Brain microvascular endothelial cell (primary cell): ENCODE measurements at regions not wholly inside any gene's neighbourhood (a gene's known extent, or its start where the extent isn't known, plus 50 kb on each side); places are given as distances from the start of the nearest gene placed in this dataset.
"Not testable (repeated sequence)": the region's sequence is repeated elsewhere in the genome, so short reads cannot be mapped to it uniquely, and the experiment has no call there.

Source experiments
- DNase-seq: peaks from one replicate; pipeline ENCODE4 v3.0.0-alpha.2; 2020
- H3K27ac ChIP-seq: fragments of 250-450 bp; sonication (Bioruptor Pico); 2 replicates; pipeline ENCODE4 v1.5.1; 2020; ENCODE audit warnings: mild to moderate bottlenecking, moderate library complexity
- H3K27me3 ChIP-seq: fragments of 250-450 bp; sonication (Bioruptor Pico); replicated peaks from 2 replicates; pipeline ENCODE4 v1.5.1; 2020; ENCODE audit warnings: mild to moderate bottlenecking
- H3K36me3 ChIP-seq: fragments of 250-450 bp; sonication (Bioruptor Pico); replicated peaks from 2 replicates; pipeline ENCODE4 v1.5.1; 2020; ENCODE audit warnings: mild to moderate bottlenecking
- H3K4me3 ChIP-seq: 2 replicates; pipeline ENCODE4 v1.5.1; 2011; ENCODE audit warnings: low read depth, mild to moderate bottlenecking, control low read depth, low read length, moderate library complexity
- CTCF ChIP-seq: IDR thresholded peaks from 2 replicates; pipeline ENCODE4 v1.5.1; 2011; ENCODE audit warnings: low read depth, mild to moderate bottlenecking, moderate library complexity, low read length, control low read depth, inconsistent platforms; ENCODE audit errors: missing control alignments
- in situ Hi-C: cut with HindIII; loops from 2 replicates; pipeline ENCODE4 v1.10.0; 2017; ENCODE audit warnings: low sequenced_read_pairs, low pct_ligation_motif_present

GRCh38 chr4:104010722-104011121 is 290.9 kb upstream of the TACR3 start:
- TF ChIP-seq CTCF, result no peak
- in situ Hi-C loops, result no loop called here
- no peak overlapping the region for H3K4me3 ChIP-seq
- no peak for DNase-seq
- H3K27me3 ChIP-seq, result no peaks in the 10 kb centered on the region
- no peak overlapping the region for H3K27ac ChIP-seq
- H3K36me3 ChIP-seq, result no peaks in the 10 kb centered on the region

GRCh38 chr4:104002318-104002717 is 282.5 kb upstream of the TACR3 start:
- DNase-seq, H3K27ac ChIP-seq, in situ Hi-C loops, H3K27me3 ChIP-seq, H3K36me3 ChIP-seq, H3K4me3 ChIP-seq: not testable (repeated sequence)

- no peak for TF ChIP-seq CTCF
- Histone ChIP-seq H3K36me3 (no peaks in the 10 kb centered on the region), H3K27ac (no peak overlapping the region), H3K4me3 (no peak overlapping the region), H3K27me3 (no peaks in the 10 kb centered on the region)
- in situ Hi-C loops, result no loop called here
- DNase-seq, result no peak
Measured at GRCh38 chr4:103998756-103999155, 279.0 kb upstream of the TACR3 start.

- Histone ChIP-seq H3K27me3 (no peaks in the 10 kb centered on the region), H3K4me3 (no peak overlapping the region), H3K27ac (no peak overlapping the region), H3K36me3 (no peaks in the 10 kb centered on the region)
- in situ Hi-C loops, result no loop called here
- no peak for TF ChIP-seq CTCF
- peak; percentile 45 for DNase-seq
Measured at GRCh38 chr4:103996637-103997036, 276.9 kb upstream of the TACR3 start.

- no peak for TF ChIP-seq CTCF
- H3K4me3 ChIP-seq, result no peak overlapping the region
- H3K27me3 ChIP-seq, result no peaks in the 10 kb centered on the region
- H3K36me3 ChIP-seq, result no peaks in the 10 kb centered on the region
- in situ Hi-C loops, result no loop called here
- H3K27ac ChIP-seq, result no peak overlapping the region
- no peak for DNase-seq
Measured at GRCh38 chr4:103996064-103996463, 276.3 kb upstream of the TACR3 start.

- Histone ChIP-seq H3K27ac (no peak overlapping the region), H3K4me3 (no peak overlapping the region), H3K36me3 (no peaks in the 10 kb centered on the region), H3K27me3 (no peaks in the 10 kb centered on the region)
- in situ Hi-C loops, result no loop called here
- no peak for TF ChIP-seq CTCF
- no peak for DNase-seq
Measured at GRCh38 chr4:103994059-103994458, 274.3 kb upstream of the TACR3 start.

- H3K27ac ChIP-seq, result no peak overlapping the region
- no peaks in the 10 kb centered on the region for H3K36me3 ChIP-seq
- in situ Hi-C loops, result no loop called here
- H3K27me3 ChIP-seq, result no peaks in the 10 kb centered on the region
- H3K4me3 ChIP-seq, result no peak overlapping the region
- no peak for TF ChIP-seq CTCF
- DNase-seq, result no peak
Measured at GRCh38 chr4:103982454-103982853, 262.7 kb upstream of the TACR3 start.
